HEK293T (cell line): ENCODE measurements at regions not wholly inside any gene's neighbourhood (a gene's known extent, or its start where the extent isn't known, plus 50 kb on each side); places are given as distances from the start of the nearest gene placed in this dataset.

ENCODE experiments used
- ARNT ChIP-seq: fragments of 450-650 bp; IDR thresholded peaks from 2 replicates; pipeline ENCODE4 v1.6.1; 2017; ENCODE audit warnings: mild to moderate bottlenecking
- ELF4 ChIP-seq: fragments of 450-650 bp; IDR thresholded peaks from 2 replicates; pipeline ENCODE4 v1.6.1; 2017; ENCODE audit warnings: antibody characterized with exemption
- FOXK2 ChIP-seq: fragments of 450-650 bp; IDR thresholded peaks from 2 replicates; pipeline ENCODE4 v1.6.1; 2016; ENCODE audit warnings: mild to moderate bottlenecking
- FOXM1 ChIP-seq: fragments of 450-650 bp; IDR thresholded peaks from 2 replicates; pipeline ENCODE4 v1.6.1; 2017; ENCODE audit warnings: mild to moderate bottlenecking, borderline replicate concordance
- LEF1 ChIP-seq: fragments of 450-650 bp; IDR thresholded peaks from 2 replicates; pipeline ENCODE4 v1.6.1; 2017; ENCODE audit warnings: mild to moderate bottlenecking, borderline replicate concordance
- NFRKB ChIP-seq: fragments of 450-650 bp; IDR thresholded peaks from 2 replicates; pipeline ENCODE4 v1.6.1; 2016; ENCODE audit warnings: mild to moderate bottlenecking, moderate library complexity
- SP1 ChIP-seq: fragments of 450-650 bp; IDR thresholded peaks from 2 replicates; pipeline ENCODE4 v1.6.1; 2017
- TARDBP ChIP-seq: fragments of 450-650 bp; IDR thresholded peaks from 2 replicates; pipeline ENCODE4 v1.6.1; 2016

GRCh38 chr2:192254444-192254843, 59.7 kb upstream of the TMEFF2 start:
- TF ChIP-seq ARNT (no peak), NFRKB (no peak), SP1 (no peak), FOXK2 (no peak), ELF4 (no peak), LEF1 (no peak), FOXM1 (no peak), TARDBP (no peak)
